K562 (cell line): ENCODE measurements at regions not wholly inside any gene's neighbourhood (a gene's known extent, or its start where the extent isn't known, plus 50 kb on each side); places are given as distances from the start of the nearest gene placed in this dataset.

Source experiments
- ATAC-seq: fragments of 200-7000 bp; cut with Tn5 transposase; 3 replicates; pipeline ENCODE4 v1.9.1; 2020; ENCODE audit warnings: moderate library complexity
- BruUV-seq: library from RNA; stranded (reverse); fragments of 400-500 nt; replicated peaks from 2 replicates; lab custom pipeline; 2021; lab: Mats Ljungman, UMichigan
- CTCF ChIA-PET: fragments of 300-600 bp; formaldehyde crosslinking; extraction: SDS; loops from one replicate; lab custom pipeline; 2021; ENCODE audit warnings: low intra/inter-chr PET ratio; lab: Yijun Ruan, JAX
- POLR2A ChIA-PET: fragments of 300-600, 350-650 bp; sonication (Branson Sonifier 250); formaldehyde crosslinking; extraction: SDS; loops from one replicate; lab custom pipeline; 2021; ENCODE audit warnings: antibody characterized with exemption, inconsistent platforms; lab: Yijun Ruan, JAX
- DNase-seq, 4 experiments: peaks; one replicate each; pipeline versions ENCODE4 v3.0.0 to v3.0.0-alpha.2; 2011 to 2018; ENCODE audit warnings: low spot score in 3 of 4, mixed read lengths in 3 of 4; ENCODE audit errors: extremely low read depth in 1 of 4
- FAIRE-seq: peaks from 2 replicates; lab custom pipeline; 2011; peaks lifted over from hg19 to GRCh38; lab: Jason Lieb, UNC
- H2AFZ ChIP-seq: 2 replicates; pipeline ENCODE4 v1.6.0; 2011; ENCODE audit warnings: low read depth, low read length, control low read depth, inconsistent platforms
- H3K27ac ChIP-seq: fragments of 200-600 bp; 3 replicates; pipeline ENCODE4 v1.8.0; 2011; ENCODE audit warnings: low read depth, mild to moderate bottlenecking, control low read depth, inconsistent platforms, low read length, moderate library complexity, mixed read lengths; ENCODE audit errors: extremely low read depth
- H3K27me3 ChIP-seq, 2 experiments: fragments of 300-600 bp in 1 of 2; 2 replicates in 1 of 2; 3 replicates in 1 of 2; pipeline versions ENCODE4 v1.6.0 to v1.8.0; 2011; ENCODE audit warnings: inconsistent platforms in 2 of 2, low read length in 2 of 2, mild to moderate bottlenecking in 1 of 2, mixed read lengths in 1 of 2, moderate library complexity in 1 of 2; ENCODE audit not compliant: control insufficient read depth in 2 of 2, insufficient read depth in 2 of 2
- H3K36me3 ChIP-seq: fragments of 300-600 bp; 3 replicates; pipeline ENCODE4 v1.8.0; 2011; ENCODE audit warnings: mild to moderate bottlenecking, low read length, inconsistent platforms; ENCODE audit not compliant: control insufficient read depth, insufficient read depth
- H3K4me1 ChIP-seq, 2 experiments: fragments of 200-600 bp in 1 of 2; replicated peaks in 1 of 2; 2 replicates in 1 of 2; 3 replicates in 1 of 2; pipeline versions ENCODE4 v1.5.1 to v1.8.0; 2011; ENCODE audit warnings: inconsistent platforms in 2 of 2, low read length in 2 of 2, mild to moderate bottlenecking in 1 of 2, mixed read lengths in 1 of 2, moderate library complexity in 1 of 2; ENCODE audit not compliant: control insufficient read depth in 2 of 2, insufficient read depth in 2 of 2
- H3K4me2 ChIP-seq: 2 replicates; pipeline ENCODE4 v1.6.1; 2011; ENCODE audit warnings: low read length, control low read depth, inconsistent platforms, mixed read lengths; ENCODE audit not compliant: insufficient read depth
- H3K4me3 ChIP-seq: fragments of 200-600 bp; sonication (generic), shearing (Covaris generic); 2 replicates; pipeline ENCODE4 v1.5.1; 2016; ENCODE audit warnings: control low read depth, inconsistent platforms
- H3K79me2 ChIP-seq: fragments of 200-600 bp; 3 replicates; pipeline ENCODE4 v1.8.0; 2011; ENCODE audit warnings: low read length, inconsistent platforms; ENCODE audit not compliant: control insufficient read depth, insufficient read depth
- H3K9ac ChIP-seq, 2 experiments: 2 replicates each; pipeline versions ENCODE4 v1.6.0 to v1.6.1; 2011; ENCODE audit warnings: low read depth in 2 of 2, low read length in 2 of 2, control low read depth in 1 of 2, inconsistent platforms in 1 of 2, mild to moderate bottlenecking in 1 of 2, mixed read lengths in 1 of 2; ENCODE audit not compliant: insufficient read depth in 1 of 2
- H3K9me1 ChIP-seq: one replicate; pipeline ENCODE4 v1.6.0; 2011; ENCODE audit warnings: inconsistent platforms, mild to moderate bottlenecking, low read length, moderate library complexity; ENCODE audit not compliant: control insufficient read depth, insufficient read depth
- H3K9me3 ChIP-seq: replicated peaks from 2 replicates; pipeline ENCODE4 v1.5.1; 2011; ENCODE audit warnings: low read depth, low read length, inconsistent platforms; ENCODE audit not compliant: control insufficient read depth, insufficient read depth
- H4K20me1 ChIP-seq: replicated peaks from 2 replicates; pipeline ENCODE4 v1.6.1; 2011; ENCODE audit warnings: low read length, inconsistent platforms, mixed read lengths; ENCODE audit not compliant: control insufficient read depth, insufficient read depth
- BRCA1 ChIP-seq, 2 experiments: fragments of 450-650 bp in 1 of 2; sonication (generic) in 1 of 2; formaldehyde crosslinking in 1 of 2; IDR thresholded peaks; 2 replicates each; pipeline versions ENCODE4 v1.5.0 to v1.6.1; 2017 to 2020; ENCODE audit warnings: mild to moderate bottlenecking in 1 of 2, missing genetic modification reagents in 1 of 2
- CTCFL ChIP-seq: IDR thresholded peaks from 2 replicates; pipeline ENCODE4 v1.6.1; 2011; ENCODE audit warnings: borderline replicate concordance, low read depth, mild to moderate bottlenecking, moderate library complexity, low read length; ENCODE audit not compliant: insufficient read depth, poor library complexity, severe bottlenecking
- E2F4 ChIP-seq: sonication (generic); formaldehyde crosslinking; IDR thresholded peaks from 2 replicates; pipeline ENCODE4 v1.8.0; 2022; ENCODE audit warnings: mild to moderate bottlenecking, low read depth, missing genetic modification reagents
- HOMEZ ChIP-seq: fragments of 250-450 bp; sonication (Bioruptor Pico); IDR thresholded peaks from 2 replicates; pipeline ENCODE4 v1.4.0; 2020; ENCODE audit warnings: mild to moderate bottlenecking, moderate library complexity
- IRF2 ChIP-seq: sonication (generic); formaldehyde crosslinking; IDR thresholded peaks from 2 replicates; pipeline ENCODE4 v1.8.1; 2022; ENCODE audit warnings: mild to moderate bottlenecking, missing genetic modification reagents
- PCBP1 ChIP-seq: fragments of 200-400 bp; formaldehyde crosslinking; IDR thresholded peaks from 2 replicates; pipeline ENCODE4 v1.6.1; 2018; ENCODE audit warnings: mild to moderate bottlenecking, low read depth, low read length; ENCODE audit not compliant: poor library complexity, severe bottlenecking
- SLC30A9 ChIP-seq: fragments of 250-450 bp; sonication (Bioruptor Pico); IDR thresholded peaks from 2 replicates; pipeline ENCODE4 v1.8.0; 2022; ENCODE audit warnings: mild to moderate bottlenecking, moderate library complexity
- ZNF133 ChIP-seq: fragments of 250-450 bp; sonication (Bioruptor Pico); IDR thresholded peaks from 2 replicates; pipeline ENCODE4 v1.4.0; 2020; ENCODE audit warnings: mild to moderate bottlenecking
- ZNF239 ChIP-seq: fragments of 250-450 bp; sonication (Bioruptor Pico); IDR thresholded peaks from 2 replicates; pipeline ENCODE4 v1.4.0; 2020; ENCODE audit warnings: mild to moderate bottlenecking
- ZNF384 ChIP-seq: IDR thresholded peaks from 2 replicates; pipeline ENCODE4 v1.6.1; 2012; ENCODE audit warnings: low read depth, low read length, improper control_type of control experiment
- ZNF398 ChIP-seq: fragments of 250-450 bp; sonication (Bioruptor Pico); IDR thresholded peaks from 2 replicates; pipeline ENCODE4 v1.8.0; 2021; ENCODE audit warnings: moderate library complexity, mild to moderate bottlenecking, inconsistent platforms
- ZNF589 ChIP-seq: fragments of 200-800 bp; sonication (Bioruptor generic); IDR thresholded peaks from 2 replicates; pipeline ENCODE4 v1.6.1; 2016; ENCODE audit warnings: low read depth, missing genetic modification characterization, missing compliant biosample characterization
- ZNF655 ChIP-seq: fragments of 250-450 bp; sonication (Bioruptor Pico); IDR thresholded peaks from 2 replicates; pipeline ENCODE4 v1.5.0; 2021
- ZNF764 ChIP-seq: fragments of 250-450 bp; sonication (Bioruptor Pico); IDR thresholded peaks from 2 replicates; pipeline ENCODE4 v1.4.0; 2020; ENCODE audit warnings: low read depth, mild to moderate bottlenecking, moderate library complexity
- WGBS: fragments of 100-300 bp; shearing (Covaris generic); methylation state at CpG from one replicate; pipeline ENCODE4 v1.1.6; 2016; ENCODE audit warnings: low coverage, mixed read lengths; ENCODE audit not compliant: insufficient coverage; ENCODE audit errors: missing lambda C conversion rate; 5-methylcytosine and 5-hydroxymethylcytosine counted together
- in situ Hi-C: fragments of 300-500 bp; cut with MboI; formaldehyde crosslinking; loops from 4 replicates; pipeline ENCODE4 v1.15.0; 2018; ENCODE audit warnings: inconsistent platforms, mixed read lengths
- intact Hi-C: fragments of 100-400 bp; cut with micrococcal nuclease; formaldehyde crosslinking; loops from 2 replicates; pipeline ENCODE4 v1.14.2; 2022

- H3K27ac ChIP-seq, result no peak overlapping the region
- H3K36me3 ChIP-seq, result no peaks in the 10 kb centered on the region
- peaks cover 9 to 26% of the 10 kb centered on the region in 2 experiments; a peak in 4 of 5 replicates for H3K27me3 ChIP-seq
- DNase-seq (no peak), FAIRE-seq (no peak), ATAC-seq (no peak)
- POLR2A ChIA-PET, result no interaction called here
- H3K9me3 ChIP-seq, result no peaks in the 10 kb centered on the region
- intact Hi-C loops, result no loop called here
- in situ Hi-C loops, result no loop called here
- no peaks in the 10 kb centered on the region for H3K9me1 ChIP-seq
- BruUV-seq, result no TSS peak
- H3K9ac ChIP-seq, result no peak overlapping the region
- CTCF ChIA-PET, result no interaction called here
- no peak overlapping the region for H3K4me2 ChIP-seq
- 2% methylated on average over 4 of the region's 4 CpGs for WGBS
- no peaks in the 10 kb centered on the region for H4K20me1 ChIP-seq
- H3K4me3 ChIP-seq, result no peak overlapping the region
- no peak overlapping the region for H2AFZ ChIP-seq
- no peaks in the 10 kb centered on the region for H3K79me2 ChIP-seq
- no peaks in the 10 kb centered on the region for H3K4me1 ChIP-seq
- no peak for TF ChIP-seq ZNF764
- no peak for TF ChIP-seq IRF2 (CRISPR knock-in tag)
- no peak for TF ChIP-seq BRCA1 (IDR thresholded peaks at IDR 0.05)
- TF ChIP-seq BRCA1 (CRISPR knock-in tag; IDR thresholded peaks at IDR 0.05), result no peak
- no peak for TF ChIP-seq E2F4 (CRISPR knock-in tag)
- TF ChIP-seq ZNF239 (CRISPR knock-in tag), result no peak
- no peak for TF ChIP-seq HOMEZ
- TF ChIP-seq ZNF384, result no peak
- no peak for TF ChIP-seq ZNF655 (CRISPR knock-in tag)
- no peak for TF ChIP-seq ZNF133 (CRISPR knock-in tag)
- TF ChIP-seq CTCFL, result no peak
- TF ChIP-seq PCBP1, result no peak
- TF ChIP-seq SLC30A9 (CRISPR knock-in tag), result no peak
- TF ChIP-seq ZNF589 (CRISPR knock-in tag), result no peak
- TF ChIP-seq ZNF398 (CRISPR knock-in tag), result no peak
Observed at GRCh38 chr6:105545228-105545920, 142.5 kb upstream of the PREP start.
